LNCaP clone FGC (cell line): ENCODE measurements at regions not wholly inside any gene's neighbourhood (a gene's known extent, or its start where the extent isn't known, plus 50 kb on each side); places are given as distances from the start of the nearest gene placed in this dataset.

Experiments used
- DNase-seq: peaks from one replicate; pipeline ENCODE4 v3.0.0-alpha.2; 2011; ENCODE audit warnings: low read depth
- H3K4me3 ChIP-seq: 2 replicates; pipeline ENCODE4 v1.5.1; 2011; ENCODE audit warnings: mild to moderate bottlenecking, low read depth, low read length, control low read depth
- TF ChIP-seq, protein P1 (sequence below): IDR thresholded peaks from 2 replicates; pipeline ENCODE4 v1.5.1; 2012; ENCODE audit warnings: mild to moderate bottlenecking; ENCODE audit not compliant: control insufficient read depth, insufficient read depth; ENCODE audit errors: extremely low read depth

DNA sequence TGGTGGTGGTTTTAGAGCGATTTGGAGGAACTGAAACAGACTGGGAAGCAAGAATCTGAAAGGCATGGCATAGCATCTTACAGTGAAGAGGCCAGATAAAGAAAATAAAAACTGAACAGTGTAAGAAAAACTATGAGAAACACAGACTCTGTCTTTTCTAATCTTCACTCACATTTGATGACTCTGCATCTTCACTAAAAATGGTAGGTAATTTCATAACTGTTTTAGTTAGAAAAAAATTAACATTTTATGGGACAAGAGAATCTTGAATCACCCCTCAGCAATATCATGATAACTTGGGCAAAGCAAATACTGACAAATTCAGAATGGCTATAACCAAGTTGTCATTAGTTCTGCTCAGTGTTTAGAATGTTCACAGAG lies 812.6 kb downstream of the MCTP2 start:
- TF ChIP-seq, protein P1, sequence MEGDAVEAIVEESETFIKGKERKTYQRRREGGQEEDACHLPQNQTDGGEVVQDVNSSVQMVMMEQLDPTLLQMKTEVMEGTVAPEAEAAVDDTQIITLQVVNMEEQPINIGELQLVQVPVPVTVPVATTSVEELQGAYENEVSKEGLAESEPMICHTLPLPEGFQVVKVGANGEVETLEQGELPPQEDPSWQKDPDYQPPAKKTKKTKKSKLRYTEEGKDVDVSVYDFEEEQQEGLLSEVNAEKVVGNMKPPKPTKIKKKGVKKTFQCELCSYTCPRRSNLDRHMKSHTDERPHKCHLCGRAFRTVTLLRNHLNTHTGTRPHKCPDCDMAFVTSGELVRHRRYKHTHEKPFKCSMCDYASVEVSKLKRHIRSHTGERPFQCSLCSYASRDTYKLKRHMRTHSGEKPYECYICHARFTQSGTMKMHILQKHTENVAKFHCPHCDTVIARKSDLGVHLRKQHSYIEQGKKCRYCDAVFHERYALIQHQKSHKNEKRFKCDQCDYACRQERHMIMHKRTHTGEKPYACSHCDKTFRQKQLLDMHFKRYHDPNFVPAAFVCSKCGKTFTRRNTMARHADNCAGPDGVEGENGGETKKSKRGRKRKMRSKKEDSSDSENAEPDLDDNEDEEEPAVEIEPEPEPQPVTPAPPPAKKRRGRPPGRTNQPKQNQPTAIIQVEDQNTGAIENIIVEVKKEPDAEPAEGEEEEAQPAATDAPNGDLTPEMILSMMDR = no peak
- no peak for DNase-seq
- H3K4me3 ChIP-seq = no peak overlapping the region

DNA sequence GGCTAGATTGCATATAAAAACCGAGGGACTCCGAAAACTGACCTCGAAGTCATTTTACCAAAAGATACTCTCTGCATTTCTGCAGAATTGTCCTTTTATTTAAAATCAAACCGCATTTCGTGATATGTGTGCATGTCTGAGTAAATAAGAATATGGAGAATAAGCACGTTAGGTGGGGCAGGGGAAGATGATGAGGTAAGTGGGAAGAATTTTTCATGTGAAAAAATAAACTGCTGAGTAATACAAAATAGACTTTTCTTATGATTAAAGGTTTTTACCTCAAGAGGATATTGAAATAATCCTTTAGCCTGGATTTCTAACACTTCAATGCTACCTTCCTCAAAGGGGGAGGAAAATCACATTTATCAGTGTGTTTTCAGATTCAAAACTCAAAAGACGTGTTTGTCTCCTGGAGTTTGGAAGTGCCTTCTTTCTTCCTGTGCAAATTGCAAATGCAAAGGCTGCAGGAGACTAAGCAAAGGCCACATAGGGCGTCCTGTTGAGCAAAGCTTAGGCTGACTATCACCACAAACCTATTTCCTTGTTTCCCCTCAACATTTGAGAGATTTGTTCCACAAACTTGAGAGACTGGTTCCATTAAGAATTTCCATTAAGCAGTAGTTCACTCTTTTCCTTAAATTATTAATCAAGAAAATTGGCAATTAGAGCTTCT lies 813.5 kb downstream of the MCTP2 start:
- no peak for DNase-seq
- TF ChIP-seq, protein P1 = no peak
- no peak overlapping the region for H3K4me3 ChIP-seq

DNA sequence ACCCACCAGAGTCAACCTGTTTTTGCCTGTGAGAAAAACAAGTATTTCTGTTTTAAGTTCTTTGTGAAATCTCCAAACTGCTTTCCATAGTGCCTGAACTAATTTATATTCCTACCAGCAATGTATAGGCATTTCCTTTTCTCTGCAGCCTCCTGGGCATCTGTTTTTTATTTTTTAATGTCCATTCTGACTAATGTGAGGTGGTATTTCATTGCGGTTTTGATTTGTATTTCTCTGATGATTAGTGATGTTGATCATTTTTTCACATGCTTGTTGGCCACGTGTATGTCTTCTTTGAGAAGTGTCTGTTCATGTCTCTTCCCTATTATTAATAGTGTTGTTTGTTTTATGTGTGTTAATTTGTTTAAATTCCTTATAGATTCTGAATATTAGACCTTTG lies 820.5 kb downstream of the MCTP2 start:
- DNase-seq = no peak
- TF ChIP-seq, protein P1 = no peak

DNA sequence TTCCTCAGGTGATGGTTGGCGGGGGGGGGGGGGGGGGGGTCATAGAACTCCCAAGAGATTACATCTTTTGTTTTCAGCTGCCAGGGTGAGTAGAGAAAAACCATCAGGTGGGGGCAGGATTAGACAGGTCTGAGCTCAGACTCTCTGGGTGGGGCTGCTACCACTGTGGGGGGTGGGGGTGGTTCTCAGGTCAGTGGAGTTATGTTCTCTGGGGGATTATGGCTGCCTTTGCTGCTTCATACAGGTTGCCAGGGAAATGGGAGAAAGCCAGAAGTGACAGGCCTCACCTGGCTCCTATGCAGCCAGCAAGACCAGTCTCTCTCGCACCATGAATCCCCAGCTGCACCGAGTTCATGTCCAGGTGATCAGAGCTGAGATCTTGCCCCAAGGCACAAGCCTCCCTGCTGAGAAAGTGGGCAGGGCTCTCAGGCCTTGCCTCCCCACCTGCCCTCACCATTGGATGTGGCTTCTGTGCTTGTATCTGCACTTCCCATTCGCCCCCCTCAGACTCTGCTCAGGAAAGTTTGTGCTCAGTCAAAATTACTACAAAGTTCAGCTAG lies 828.1 kb downstream of the MCTP2 start:
- no peak overlapping the region for H3K4me3 ChIP-seq
- TF ChIP-seq, protein P1 = no peak
- no peak for DNase-seq

More for the DNA sequence above, 820.5 kb downstream of the MCTP2 start:
- H3K4me3 ChIP-seq = no peak overlapping the region

DNA sequence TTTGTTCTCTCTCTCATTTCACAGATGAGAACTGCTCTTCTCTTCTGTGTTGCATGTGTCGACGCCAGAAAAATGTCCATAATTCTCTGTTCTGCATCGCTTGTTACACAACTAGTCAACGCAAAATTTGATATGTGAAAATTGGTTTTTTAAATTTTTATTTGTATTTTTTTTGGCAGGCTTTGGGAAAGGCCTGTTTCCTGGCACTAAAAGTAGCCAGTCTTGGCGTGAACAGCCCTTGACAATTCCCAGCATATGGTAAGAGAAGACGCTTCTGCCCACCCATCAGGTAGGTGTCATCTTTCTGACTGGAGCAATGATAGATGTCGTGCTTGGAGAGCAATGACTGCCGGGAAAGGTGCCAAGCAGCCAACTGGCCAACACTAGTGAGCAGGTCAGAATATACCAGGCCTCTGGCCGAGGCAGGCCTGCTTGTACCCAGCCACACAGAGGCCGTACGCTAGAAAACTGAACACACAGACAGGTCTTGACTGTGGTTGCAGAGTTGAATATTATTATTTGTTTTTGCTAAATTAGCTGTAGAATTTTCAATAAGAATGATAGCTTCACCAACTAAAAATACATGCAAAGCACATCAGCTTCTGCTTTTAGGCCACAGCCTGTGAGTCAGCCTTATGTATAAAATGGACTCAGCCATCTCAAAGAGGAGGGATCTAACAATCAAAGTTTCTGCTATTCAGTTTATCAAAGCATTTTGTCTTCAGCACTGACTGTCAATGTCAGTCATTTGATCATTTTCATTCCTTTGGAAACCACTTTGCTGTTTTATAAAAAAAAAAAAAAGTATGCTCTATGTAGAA lies 837.5 kb downstream of the MCTP2 start:
- TF ChIP-seq, protein P1 = no peak
- H3K4me3 ChIP-seq = no peak overlapping the region
- no peak for DNase-seq

DNA sequence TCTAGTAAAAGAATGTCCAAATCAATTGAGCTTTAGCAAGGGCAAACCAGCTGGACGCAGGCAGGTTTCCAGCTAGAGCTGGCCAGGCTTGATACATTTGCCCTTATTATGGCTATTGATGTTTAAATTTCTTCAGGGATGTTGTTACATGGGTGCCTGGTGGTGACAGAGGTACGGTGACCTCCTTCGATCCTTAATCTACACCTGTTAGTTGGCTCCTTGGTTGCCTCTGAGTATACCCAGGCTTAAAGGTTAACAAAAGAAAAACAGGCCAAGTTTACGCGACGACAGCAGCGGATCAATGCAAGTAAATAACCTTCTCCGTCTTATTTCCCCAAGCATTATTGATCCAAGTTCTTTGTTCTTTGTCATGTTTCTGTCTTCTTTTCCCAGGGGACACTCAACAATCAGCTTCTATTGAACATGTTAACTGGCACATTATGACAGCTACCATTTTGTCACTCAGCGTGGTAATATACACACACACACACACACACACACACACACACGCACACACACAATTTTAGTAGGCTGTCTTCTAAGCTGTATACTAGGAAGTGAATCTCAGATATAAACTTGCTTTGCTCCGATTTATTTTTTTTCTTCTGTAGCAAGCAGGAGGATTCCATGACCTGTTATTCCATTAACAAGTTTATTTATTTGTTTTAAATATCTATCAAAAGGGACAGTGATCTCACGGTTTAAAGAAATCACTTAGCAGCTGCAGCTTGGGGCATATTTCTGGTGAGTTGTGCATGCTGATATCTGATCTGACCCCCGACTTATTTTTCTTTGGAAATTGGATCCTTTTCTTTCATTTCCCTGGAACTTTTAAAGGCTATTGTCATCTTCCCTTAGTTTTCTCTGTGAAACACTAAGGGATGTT lies 844.7 kb downstream of the MCTP2 start:
- DNase-seq = no peak
- no peak overlapping the region for H3K4me3 ChIP-seq
- TF ChIP-seq, protein P1 = no peak
